ENCODE measurements at regions not wholly inside any gene's neighbourhood (a gene's known extent, or its start where the extent isn't known, plus 50 kb on each side); places are given as distances from the start of the nearest gene placed in this dataset.
"Not testable (repeated sequence)": the region's sequence is repeated elsewhere in the genome, so short reads cannot be mapped to it uniquely, and the experiment has no call there.

GRCh38 chr9:40106003-40106782 is 750.7 kb downstream of the SPATA31A1 start:
- TF ChIP-seq, protein P1, sequence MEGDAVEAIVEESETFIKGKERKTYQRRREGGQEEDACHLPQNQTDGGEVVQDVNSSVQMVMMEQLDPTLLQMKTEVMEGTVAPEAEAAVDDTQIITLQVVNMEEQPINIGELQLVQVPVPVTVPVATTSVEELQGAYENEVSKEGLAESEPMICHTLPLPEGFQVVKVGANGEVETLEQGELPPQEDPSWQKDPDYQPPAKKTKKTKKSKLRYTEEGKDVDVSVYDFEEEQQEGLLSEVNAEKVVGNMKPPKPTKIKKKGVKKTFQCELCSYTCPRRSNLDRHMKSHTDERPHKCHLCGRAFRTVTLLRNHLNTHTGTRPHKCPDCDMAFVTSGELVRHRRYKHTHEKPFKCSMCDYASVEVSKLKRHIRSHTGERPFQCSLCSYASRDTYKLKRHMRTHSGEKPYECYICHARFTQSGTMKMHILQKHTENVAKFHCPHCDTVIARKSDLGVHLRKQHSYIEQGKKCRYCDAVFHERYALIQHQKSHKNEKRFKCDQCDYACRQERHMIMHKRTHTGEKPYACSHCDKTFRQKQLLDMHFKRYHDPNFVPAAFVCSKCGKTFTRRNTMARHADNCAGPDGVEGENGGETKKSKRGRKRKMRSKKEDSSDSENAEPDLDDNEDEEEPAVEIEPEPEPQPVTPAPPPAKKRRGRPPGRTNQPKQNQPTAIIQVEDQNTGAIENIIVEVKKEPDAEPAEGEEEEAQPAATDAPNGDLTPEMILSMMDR (IDR thresholded peaks at IDR 0.05): not testable (repeated sequence)
- not testable (repeated sequence) for TF ChIP-seq EZH2 (IDR thresholded peaks at IDR 0.05; ENCODE audit: borderline replicate concordance, insufficient read depth, low read depth, low read length, poor library complexity, severe bottlenecking)

Data from B cell (primary cell).